ENCODE measurements at regions not wholly inside any gene's neighbourhood (a gene's known extent, or its start where the extent isn't known, plus 50 kb on each side); places are given as distances from the start of the nearest gene placed in this dataset.

DNA sequence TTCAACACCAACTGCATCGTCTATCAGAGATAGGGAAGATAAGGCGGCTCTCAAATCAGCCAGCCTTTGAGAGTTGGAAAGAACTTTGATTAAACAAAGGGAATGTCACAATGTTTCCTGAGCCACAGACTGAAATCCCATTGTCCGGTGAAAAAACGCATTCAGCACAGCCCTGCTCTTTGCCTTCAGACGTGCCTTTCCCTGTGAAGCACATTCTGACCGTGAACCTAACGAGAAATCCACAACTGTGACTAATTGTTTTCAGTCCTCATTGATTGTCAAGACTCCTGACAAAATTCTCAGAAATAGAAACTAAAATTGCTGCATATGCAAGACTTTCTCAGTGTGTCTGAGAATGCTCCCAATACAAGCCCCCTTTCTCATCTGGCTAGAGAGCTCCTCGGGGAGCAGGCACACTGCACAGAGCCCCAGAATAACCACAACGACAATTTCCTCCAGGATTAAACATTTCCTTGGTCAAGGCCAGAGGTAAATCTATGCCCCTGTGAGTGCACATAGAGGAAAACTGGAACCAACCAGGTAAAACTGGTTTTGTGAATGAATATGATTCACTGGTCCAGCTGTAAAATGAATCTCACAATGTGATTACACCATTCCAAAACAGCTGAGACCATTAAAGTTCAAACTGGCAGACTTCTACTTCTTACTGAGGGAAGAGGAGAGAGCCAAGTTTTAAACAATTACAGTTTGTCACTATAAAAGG is 561.9 kb upstream of the ID2 start:
- TF ChIP-seq, protein P1, sequence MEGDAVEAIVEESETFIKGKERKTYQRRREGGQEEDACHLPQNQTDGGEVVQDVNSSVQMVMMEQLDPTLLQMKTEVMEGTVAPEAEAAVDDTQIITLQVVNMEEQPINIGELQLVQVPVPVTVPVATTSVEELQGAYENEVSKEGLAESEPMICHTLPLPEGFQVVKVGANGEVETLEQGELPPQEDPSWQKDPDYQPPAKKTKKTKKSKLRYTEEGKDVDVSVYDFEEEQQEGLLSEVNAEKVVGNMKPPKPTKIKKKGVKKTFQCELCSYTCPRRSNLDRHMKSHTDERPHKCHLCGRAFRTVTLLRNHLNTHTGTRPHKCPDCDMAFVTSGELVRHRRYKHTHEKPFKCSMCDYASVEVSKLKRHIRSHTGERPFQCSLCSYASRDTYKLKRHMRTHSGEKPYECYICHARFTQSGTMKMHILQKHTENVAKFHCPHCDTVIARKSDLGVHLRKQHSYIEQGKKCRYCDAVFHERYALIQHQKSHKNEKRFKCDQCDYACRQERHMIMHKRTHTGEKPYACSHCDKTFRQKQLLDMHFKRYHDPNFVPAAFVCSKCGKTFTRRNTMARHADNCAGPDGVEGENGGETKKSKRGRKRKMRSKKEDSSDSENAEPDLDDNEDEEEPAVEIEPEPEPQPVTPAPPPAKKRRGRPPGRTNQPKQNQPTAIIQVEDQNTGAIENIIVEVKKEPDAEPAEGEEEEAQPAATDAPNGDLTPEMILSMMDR (IDR thresholded peaks at IDR 0.05; ENCODE audit: low read depth, low read length), result no peak
- H3K4me3 ChIP-seq (ENCODE audit: low read depth, low read length), result no peak overlapping the region

DNA sequence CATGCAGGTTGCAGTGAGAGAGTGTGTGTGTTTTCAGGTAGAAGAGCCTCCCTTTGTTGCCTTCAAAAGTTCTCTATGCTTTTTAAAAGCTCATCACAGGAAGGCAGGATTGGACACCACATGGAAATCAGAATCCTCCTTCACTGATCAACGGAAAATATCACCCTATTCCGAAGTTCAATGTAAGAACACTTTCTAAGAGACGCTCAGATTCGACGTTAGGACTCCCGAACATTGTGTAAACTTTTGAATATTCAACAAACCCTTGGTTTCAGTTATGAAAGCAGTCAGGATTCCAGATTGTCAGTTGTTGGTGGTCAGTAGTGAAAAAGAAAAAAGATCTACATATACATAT is 561.4 kb upstream of the ID2 start:
- no peak overlapping the region for H3K4me3 ChIP-seq (ENCODE audit: low read depth, low read length)
- TF ChIP-seq, protein P1 (IDR thresholded peaks at IDR 0.05; ENCODE audit: low read depth, low read length), result no peak

DNA sequence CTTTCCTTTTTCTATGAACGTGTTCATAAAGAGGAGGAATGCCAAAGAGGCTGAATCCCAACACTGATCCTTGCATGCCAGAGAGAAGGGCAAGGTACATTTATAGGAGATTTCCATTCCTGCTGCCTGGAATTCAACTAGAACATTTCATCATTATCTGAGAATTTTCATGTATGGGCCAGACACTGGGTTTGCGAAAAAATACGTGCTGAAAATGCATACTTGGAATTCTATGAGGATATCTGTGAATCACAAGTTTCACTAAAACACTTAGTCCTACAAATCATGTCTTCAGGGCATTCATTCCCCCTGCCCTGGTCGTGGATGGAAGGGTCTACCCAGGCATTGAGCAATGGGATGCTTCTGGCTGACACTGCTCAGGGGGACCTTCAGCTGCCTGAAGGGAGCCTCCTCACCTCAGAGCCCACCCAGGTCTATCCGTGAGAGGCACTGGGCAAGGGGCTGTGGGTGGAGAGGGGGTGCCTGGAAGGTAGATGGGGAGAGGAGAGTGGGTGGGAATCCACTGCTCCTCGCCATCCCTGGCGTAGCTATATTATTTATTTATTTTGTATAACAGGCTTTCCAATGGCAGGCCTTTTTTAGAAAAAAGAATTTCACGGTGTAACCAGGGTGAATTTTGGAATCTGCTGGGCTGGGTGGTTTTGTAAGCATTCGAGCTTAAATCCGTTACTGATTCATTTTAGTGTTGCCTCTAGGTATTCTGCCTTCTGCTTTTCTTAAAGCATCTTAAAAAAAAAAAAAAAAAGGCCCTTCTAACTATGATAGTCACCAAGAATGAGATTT is 560.6 kb upstream of the ID2 start:
- TF ChIP-seq, protein P1 (IDR thresholded peaks at IDR 0.05; ENCODE audit: low read depth, low read length), result no peak

DNA sequence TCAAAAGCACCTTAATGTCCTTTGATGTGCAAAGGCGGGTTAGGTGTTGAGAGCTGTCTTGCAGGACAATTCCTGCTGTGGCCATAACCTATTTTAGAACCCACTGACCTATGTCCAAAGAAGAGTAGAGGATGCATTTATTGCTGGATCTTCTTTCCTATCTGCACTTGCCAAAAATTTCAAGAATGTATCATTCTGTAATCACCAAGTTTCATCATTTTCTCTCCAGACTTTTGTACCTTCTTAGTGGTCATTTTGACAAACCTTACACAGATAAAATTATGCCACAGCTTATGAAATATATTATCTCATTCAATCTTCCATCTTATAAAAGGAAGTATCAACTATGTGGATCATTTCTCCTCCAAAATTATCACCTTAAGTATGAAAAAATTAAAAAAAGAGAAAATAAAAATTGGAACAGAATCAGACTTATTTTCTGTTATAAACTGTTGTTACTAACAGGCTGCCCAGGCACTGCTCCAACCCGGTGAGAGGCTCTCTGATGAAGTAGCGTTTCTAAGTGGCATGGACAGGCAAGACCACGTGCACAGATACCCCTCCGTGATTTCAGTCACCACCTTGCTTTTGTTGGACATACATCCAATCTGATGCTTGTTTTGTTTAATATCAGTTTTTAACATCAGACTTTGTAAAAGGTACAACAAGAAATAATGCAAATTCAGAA is 559.9 kb upstream of the ID2 start:
- H3K4me3 ChIP-seq (ENCODE audit: low read depth, low read length), result no peak overlapping the region
- TF ChIP-seq, protein P1 (IDR thresholded peaks at IDR 0.05; ENCODE audit: low read depth, low read length), result no peak

More for the DNA sequence above, 560.6 kb upstream of the ID2 start:
- no peak overlapping the region for H3K4me3 ChIP-seq (ENCODE audit: low read depth, low read length)

DNA sequence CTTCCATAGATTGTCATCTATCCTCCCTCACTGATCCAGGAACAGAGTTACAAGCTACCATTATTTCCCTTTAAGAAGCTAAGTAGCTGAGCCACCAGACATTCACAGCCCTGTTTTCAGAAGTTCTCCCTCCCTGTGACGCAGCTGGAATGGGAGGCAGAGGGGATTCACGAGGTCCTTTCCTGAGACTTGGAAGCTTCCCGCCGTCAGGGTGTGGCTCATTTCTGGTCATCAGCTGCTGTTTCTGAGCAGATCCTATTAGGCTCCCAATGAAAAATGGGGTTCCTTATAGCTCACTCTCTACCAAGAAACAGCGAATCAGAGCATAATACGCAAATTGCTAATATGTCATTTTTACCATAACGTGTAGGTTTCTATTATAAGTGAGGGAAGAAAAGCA is 559.3 kb upstream of the ID2 start:
- TF ChIP-seq, protein P1 (IDR thresholded peaks at IDR 0.05; ENCODE audit: low read depth, low read length), result no peak
- H3K4me3 ChIP-seq (ENCODE audit: low read depth, low read length), result no peak overlapping the region

DNA sequence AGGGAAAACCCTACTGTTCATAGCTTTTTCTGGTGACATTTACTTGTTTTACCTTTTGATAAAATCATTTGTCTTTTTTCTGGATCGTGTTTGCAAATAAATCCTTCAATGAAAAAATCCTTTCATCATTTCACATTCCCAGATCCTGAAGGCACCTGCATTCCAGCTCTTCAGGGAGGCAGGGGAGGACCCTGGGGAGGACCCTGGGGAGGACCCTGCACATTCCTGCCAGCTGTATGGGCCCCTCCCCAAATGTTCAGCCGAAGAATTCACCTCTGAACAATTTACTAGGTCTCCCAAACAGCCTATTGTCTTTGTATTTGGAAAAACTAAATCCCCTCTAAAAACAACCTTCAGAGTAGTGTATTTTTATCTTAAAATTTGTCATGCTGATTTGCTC is 558.4 kb upstream of the ID2 start:
- H3K4me3 ChIP-seq (ENCODE audit: low read depth, low read length), result no peak overlapping the region
- TF ChIP-seq, protein P1 (IDR thresholded peaks at IDR 0.05; ENCODE audit: low read depth, low read length), result no peak
